ENCODE measurements at regions not wholly inside any gene's neighbourhood (a gene's known extent, or its start where the extent isn't known, plus 50 kb on each side); places are given as distances from the start of the nearest gene placed in this dataset.

- no peak overlapping the region for H3K4me3 ChIP-seq
- H3K27me3 ChIP-seq: no peaks in the 10 kb centered on the region
- no peak for DNase-seq
- 91 to 100% (median 94%) methylated on average over 3 of the region's 3 CpGs for WGBS, 4 donors
- no peaks in the 10 kb centered on the region for H3K9me3 ChIP-seq (replicated peaks in 1 of 3)
- intact Hi-C loops (cut with DNase I): no loop called here
- no peak overlapping the region for H3K27ac ChIP-seq
- H3K4me1 ChIP-seq (replicated peaks in 1 of 2): peaks cover 0 to 5% of the 10 kb centered on the region in 2 donors
- no peaks in the 10 kb centered on the region for H3K36me3 ChIP-seq (replicated peaks in 1 of 2)
- TF ChIP-seq POLR2A (IDR thresholded peaks at IDR 0.05): no peak
Observed at GRCh38 chrX:124502599-124502998, 156.2 kb downstream of the SH2D1A start.

GRCh38 chrX:124504111-124504983 lies 158.0 kb downstream of the SH2D1A start:
- Histone ChIP-seq H3K27me3 (peaks cover 2% of the 10 kb centered on the region), H3K27ac (no peak overlapping the region), H3K36me3 (replicated peaks in 1 of 2) (no peaks in the 10 kb centered on the region), H3K9me3 (replicated peaks in 1 of 3) (no peaks in the 10 kb centered on the region), H3K4me1 (replicated peaks in 1 of 2) (peaks cover 0 to 5% of the 10 kb centered on the region in 2 donors), H3K4me3 (no peak overlapping the region)
- intact Hi-C loops (cut with DNase I): no loop called here
- no peak for DNase-seq
- TF ChIP-seq CTCF (IDR thresholded peaks at IDR 0.05): no peak
- TF ChIP-seq POLR2A (IDR thresholded peaks at IDR 0.05): no peak
- 56 to 64% (median 60%) methylated on average over 7 of the region's 7 CpGs for WGBS, 4 donors

- WGBS, 4 donors: 58 to 83% (median 80%) methylated on average over 3 of the region's 3 CpGs
- no peaks in the 10 kb centered on the region for H3K9me3 ChIP-seq (replicated peaks in 1 of 3)
- intact Hi-C loops (cut with DNase I): no loop called here
- peaks cover 3% of the 10 kb centered on the region for H3K27me3 ChIP-seq
- no peak overlapping the region for H3K4me3 ChIP-seq
- peaks cover 0 to 5% of the 10 kb centered on the region in 2 donors for H3K4me1 ChIP-seq (replicated peaks in 1 of 2)
- TF ChIP-seq CTCF (IDR thresholded peaks at IDR 0.05): no peak
- TF ChIP-seq POLR2A (IDR thresholded peaks at IDR 0.05): no peak
- no peak for DNase-seq
- no peak overlapping the region for H3K27ac ChIP-seq
- no peaks in the 10 kb centered on the region for H3K36me3 ChIP-seq (replicated peaks in 1 of 2)
Observed at GRCh38 chrX:124506066-124506465, 159.7 kb downstream of the SH2D1A start.

- 67 to 87% (median 75%) methylated on average over 2 of the region's 2 CpGs for WGBS, 4 donors
- intact Hi-C loops (cut with DNase I): no loop called here
Observed at GRCh38 chrX:124507246-124507645, 160.9 kb downstream of the SH2D1A start.

More at GRCh38 chrX:124507246-124507645, 160.9 kb downstream of the SH2D1A start:
- H3K36me3 ChIP-seq (replicated peaks in 1 of 2): no peaks in the 10 kb centered on the region
- TF ChIP-seq CTCF (IDR thresholded peaks at IDR 0.05) (no peak), POLR2A (IDR thresholded peaks at IDR 0.05) (no peak)
- H3K4me1 ChIP-seq (replicated peaks in 1 of 2): no peaks in the 10 kb centered on the region
- DNase-seq: no peak
- H3K27me3 ChIP-seq: peaks cover 3% of the 10 kb centered on the region
- H3K27ac ChIP-seq: no peak overlapping the region
- H3K4me3 ChIP-seq: no peak overlapping the region
- H3K9me3 ChIP-seq (replicated peaks in 1 of 3): no peaks in the 10 kb centered on the region

All from adrenal gland (tissue), 9 donors.